Smooth muscle cell (in vitro differentiated cells): ENCODE measurements at regions not wholly inside any gene's neighbourhood (a gene's known extent, or its start where the extent isn't known, plus 50 kb on each side); places are given as distances from the start of the nearest gene placed in this dataset.

ENCODE experiments used
- DNase-seq: peaks from one replicate; lab custom pipeline; 2025; ENCODE audit not compliant: unreplicated experiment; lab: John Stamatoyannopoulos, UW
- H2AFZ ChIP-seq: fragments of 200-600 bp; sonication (generic); 2 replicates; pipeline ENCODE4 v1.6.0; 2016; ENCODE audit warnings: antibody characterized with exemption, low read depth, mild to moderate bottlenecking
- H3F3A ChIP-seq: fragments of 200-600 bp; sonication (generic); 2 replicates; pipeline ENCODE4 v1.6.0; 2017; ENCODE audit warnings: antibody characterized with exemption, low read depth
- H3K27ac ChIP-seq: fragments of 200-600 bp; sonication (generic); 2 replicates; pipeline ENCODE4 v1.5.1; 2016; ENCODE audit warnings: low read depth, mild to moderate bottlenecking
- H3K27me3 ChIP-seq: fragments of 200-600 bp; sonication (generic); 2 replicates; pipeline ENCODE4 v1.6.1; 2016; ENCODE audit warnings: low read depth, mild to moderate bottlenecking
- H3K36me3 ChIP-seq: fragments of 200-600 bp; sonication (generic); 2 replicates; pipeline ENCODE4 v1.5.1; 2016; ENCODE audit warnings: low read depth
- H3K4me1 ChIP-seq: fragments of 200-600 bp; sonication (generic); 2 replicates; pipeline ENCODE4 v1.5.1; 2016; ENCODE audit warnings: low read depth
- H3K4me2 ChIP-seq: fragments of 200-600 bp; sonication (generic); 2 replicates; pipeline ENCODE4 v1.6.0; 2016; ENCODE audit warnings: mild to moderate bottlenecking
- H3K4me3 ChIP-seq: fragments of 200-600 bp; sonication (generic); 2 replicates; pipeline ENCODE4 v1.5.1; 2016; ENCODE audit warnings: mild to moderate bottlenecking
- H3K79me2 ChIP-seq: fragments of 200-600 bp; sonication (generic); 2 replicates; pipeline ENCODE4 v1.6.0; 2016; ENCODE audit warnings: low read depth, mild to moderate bottlenecking
- H3K9ac ChIP-seq: fragments of 200-600 bp; sonication (generic); 2 replicates; pipeline ENCODE4 v1.6.0; 2016; ENCODE audit warnings: low read depth
- H3K9me3 ChIP-seq: fragments of 200-600 bp; sonication (generic); replicated peaks from 2 replicates; pipeline ENCODE4 v1.5.1; 2016; ENCODE audit warnings: low read depth
- H4K20me1 ChIP-seq: fragments of 200-600 bp; sonication (generic); 2 replicates; pipeline ENCODE4 v1.6.0; 2016; ENCODE audit warnings: low read depth
- CTCF ChIP-seq: fragments of 200-600 bp; sonication (generic); IDR thresholded peaks from 2 replicates; pipeline ENCODE4 v1.5.1; 2017; ENCODE audit warnings: borderline replicate concordance, mild to moderate bottlenecking, antibody characterized with exemption; ENCODE audit not compliant: insufficient read depth, poor library complexity, severe bottlenecking
- WGBS: methylation state at CpG from one replicate; pipeline ENCODE4 v1.1.7; 2016; ENCODE audit warnings: low lambda C conversion rate; 5-methylcytosine and 5-hydroxymethylcytosine counted together

GRCh38 chr12:87660987-87661774 lies 368.0 kb downstream of the C12orf50 start:
- 64% methylated on average over 2 of the region's 2 CpGs for WGBS
- Histone ChIP-seq H4K20me1 (no peaks in the 10 kb centered on the region), H3K9ac (no peak overlapping the region), H3K9me3 (no peaks in the 10 kb centered on the region), H3K36me3 (no peaks in the 10 kb centered on the region), H3K4me3 (no peak overlapping the region), H3K27me3 (no peaks in the 10 kb centered on the region), H3K27ac (no peak overlapping the region), H3K4me1 (no peaks in the 10 kb centered on the region), H3F3A (no peaks in the 10 kb centered on the region), H2AFZ (peak overlapping the region; percentile 19), H3K79me2 (no peaks in the 10 kb centered on the region), H3K4me2 (no peak overlapping the region)
- TF ChIP-seq CTCF, result no peak
- DNase-seq, result no peak

GRCh38 chr12:87660291-87660690 lies 368.9 kb downstream of the C12orf50 start:
- WGBS, result 91% methylated on average over 2 of the region's 2 CpGs
- no peak overlapping the region for H3K27ac ChIP-seq
- H3K36me3 ChIP-seq, result no peaks in the 10 kb centered on the region
- no peaks in the 10 kb centered on the region for H3K27me3 ChIP-seq
- peak overlapping the region; percentile 19 for H2AFZ ChIP-seq
- no peaks in the 10 kb centered on the region for H3K4me1 ChIP-seq
- H3K4me2 ChIP-seq, result no peak overlapping the region
- H3K9ac ChIP-seq, result no peak overlapping the region
- no peaks in the 10 kb centered on the region for H4K20me1 ChIP-seq
- no peak for DNase-seq
- TF ChIP-seq CTCF, result no peak
- no peak overlapping the region for H3K4me3 ChIP-seq
- no peaks in the 10 kb centered on the region for H3K9me3 ChIP-seq
- H3K79me2 ChIP-seq, result no peaks in the 10 kb centered on the region
- no peaks in the 10 kb centered on the region for H3F3A ChIP-seq

- Histone ChIP-seq H3F3A (no peaks in the 10 kb centered on the region), H3K9me3 (no peaks in the 10 kb centered on the region), H3K4me2 (no peak overlapping the region), H4K20me1 (no peaks in the 10 kb centered on the region), H3K9ac (no peak overlapping the region), H3K4me3 (no peak overlapping the region), H2AFZ (no peak overlapping the region), H3K27me3 (no peaks in the 10 kb centered on the region), H3K4me1 (no peaks in the 10 kb centered on the region), H3K79me2 (no peaks in the 10 kb centered on the region), H3K36me3 (no peaks in the 10 kb centered on the region), H3K27ac (no peak overlapping the region)
- 91% methylated on average over 1 of the region's 1 CpG for WGBS
- no peak for TF ChIP-seq CTCF
- DNase-seq, result no peak
These were observed 372.9 kb downstream of the C12orf50 start for GRCh38 chr12:87656311-87656710.
